ENCODE measurements at regions not wholly inside any gene's neighbourhood (a gene's known extent, or its start where the extent isn't known, plus 50 kb on each side); places are given as distances from the start of the nearest gene placed in this dataset.
"Not testable (repeated sequence)": the region's sequence is repeated elsewhere in the genome, so short reads cannot be mapped to it uniquely, and the experiment has no call there.

- no peak for TF ChIP-seq CTCF (IDR thresholded peaks at IDR 0.05; ENCODE audit: extremely low read depth, low read depth, low read length)
- Histone ChIP-seq H3K4me3 (ENCODE audit: insufficient read depth, low read length) (no peak overlapping the region), H3K79me2 (ENCODE audit: insufficient read depth, low read length) (no peaks in the 10 kb centered on the region), H3K27me3 (ENCODE audit: insufficient read depth, low read length) (no peaks in the 10 kb centered on the region), H4K20me1 (ENCODE audit: insufficient read depth, low read length) (no peaks in the 10 kb centered on the region), H3K36me3 (ENCODE audit: insufficient read depth, low read length) (no peaks in the 10 kb centered on the region), H2AFZ (ENCODE audit: low read length) (no peak overlapping the region), H3K4me2 (ENCODE audit: insufficient read depth, low read length) (no peak overlapping the region), H3K27ac (ENCODE audit: low read depth, low read length) (no peak overlapping the region), H3K4me1 (ENCODE audit: insufficient read depth, low read length) (no peaks in the 10 kb centered on the region), H3K9me3 (ENCODE audit: low read depth, low read length) (peaks cover 3% of the 10 kb centered on the region)
- no peak for DNase-seq (ENCODE audit: insufficient read length, low spot score, missing footprints)
These were observed 329.7 kb downstream of the ABCC12 start for GRCh38 chr16:47826070-47826469.

GRCh38 chr16:47817048-47817447 lies 338.7 kb downstream of the ABCC12 start:
- Histone ChIP-seq H3K27me3 (ENCODE audit: insufficient read depth, low read length) (no peaks in the 10 kb centered on the region), H3K4me3 (ENCODE audit: insufficient read depth, low read length) (no peak overlapping the region), H3K9me3 (ENCODE audit: low read depth, low read length) (no peaks in the 10 kb centered on the region), H3K27ac (ENCODE audit: low read depth, low read length) (no peak overlapping the region), H4K20me1 (ENCODE audit: insufficient read depth, low read length) (no peaks in the 10 kb centered on the region), H3K4me1 (ENCODE audit: insufficient read depth, low read length) (no peaks in the 10 kb centered on the region), H3K4me2 (ENCODE audit: insufficient read depth, low read length) (no peak overlapping the region), H2AFZ (ENCODE audit: low read length) (no peak overlapping the region), H3K36me3 (ENCODE audit: insufficient read depth, low read length) (no peaks in the 10 kb centered on the region), H3K79me2 (ENCODE audit: insufficient read depth, low read length) (no peaks in the 10 kb centered on the region)
- TF ChIP-seq CTCF (IDR thresholded peaks at IDR 0.05; ENCODE audit: extremely low read depth, low read depth, low read length) = no peak
- DNase-seq (ENCODE audit: insufficient read length, low spot score, missing footprints) = no peak

- Histone ChIP-seq H3K27ac (ENCODE audit: low read depth, low read length) (no peak overlapping the region), H3K4me3 (ENCODE audit: insufficient read depth, low read length) (no peak overlapping the region), H3K9me3 (ENCODE audit: low read depth, low read length) (no peaks in the 10 kb centered on the region), H3K79me2 (ENCODE audit: insufficient read depth, low read length) (no peaks in the 10 kb centered on the region), H4K20me1 (ENCODE audit: insufficient read depth, low read length) (no peaks in the 10 kb centered on the region), H3K36me3 (ENCODE audit: insufficient read depth, low read length) (no peaks in the 10 kb centered on the region), H2AFZ (ENCODE audit: low read length) (no peak overlapping the region), H3K27me3 (ENCODE audit: insufficient read depth, low read length) (no peaks in the 10 kb centered on the region), H3K4me1 (ENCODE audit: insufficient read depth, low read length) (no peaks in the 10 kb centered on the region), H3K4me2 (ENCODE audit: insufficient read depth, low read length) (no peak overlapping the region)
- DNase-seq (ENCODE audit: insufficient read length, low spot score, missing footprints) = no peak
- no peak for TF ChIP-seq CTCF (IDR thresholded peaks at IDR 0.05; ENCODE audit: extremely low read depth, low read depth, low read length)
These were observed 339.3 kb downstream of the ABCC12 start for GRCh38 chr16:47816511-47816910.

- Histone ChIP-seq H2AFZ (ENCODE audit: low read length) (no peak overlapping the region), H3K4me3 (ENCODE audit: insufficient read depth, low read length) (no peak overlapping the region), H3K9me3 (ENCODE audit: low read depth, low read length) (no peaks in the 10 kb centered on the region), H3K4me2 (ENCODE audit: insufficient read depth, low read length) (no peak overlapping the region), H3K4me1 (ENCODE audit: insufficient read depth, low read length) (no peaks in the 10 kb centered on the region), H3K36me3 (ENCODE audit: insufficient read depth, low read length) (no peaks in the 10 kb centered on the region), H3K27me3 (ENCODE audit: insufficient read depth, low read length) (no peaks in the 10 kb centered on the region), H3K79me2 (ENCODE audit: insufficient read depth, low read length) (no peaks in the 10 kb centered on the region), H4K20me1 (ENCODE audit: insufficient read depth, low read length) (no peaks in the 10 kb centered on the region), H3K27ac (ENCODE audit: low read depth, low read length) (no peak overlapping the region)
- no peak for DNase-seq (ENCODE audit: insufficient read length, low spot score, missing footprints)
- TF ChIP-seq CTCF (IDR thresholded peaks at IDR 0.05; ENCODE audit: extremely low read depth, low read depth, low read length) = no peak
These were observed 340.1 kb downstream of the ABCC12 start for GRCh38 chr16:47815655-47816054.

GRCh38 chr16:47811758-47812157 lies 344.0 kb downstream of the ABCC12 start:
- not testable (repeated sequence) for DNase-seq (ENCODE audit: insufficient read length, low spot score, missing footprints); H3K79me2 ChIP-seq (ENCODE audit: insufficient read depth, low read length); H3K27me3 ChIP-seq (ENCODE audit: insufficient read depth, low read length); H3K4me3 ChIP-seq (ENCODE audit: insufficient read depth, low read length); H3K9me3 ChIP-seq (ENCODE audit: low read depth, low read length); H3K36me3 ChIP-seq (ENCODE audit: insufficient read depth, low read length); H3K4me2 ChIP-seq (ENCODE audit: insufficient read depth, low read length); H3K4me1 ChIP-seq (ENCODE audit: insufficient read depth, low read length); H4K20me1 ChIP-seq (ENCODE audit: insufficient read depth, low read length); H3K27ac ChIP-seq (ENCODE audit: low read depth, low read length); H2AFZ ChIP-seq (ENCODE audit: low read length)
